GM21619 (cell line): ENCODE measurements at regions not wholly inside any gene's neighbourhood (a gene's known extent, or its start where the extent isn't known, plus 50 kb on each side); places are given as distances from the start of the nearest gene placed in this dataset.

ENCODE experiments used
- ATAC-seq: cut with Tn5 transposase; IDR thresholded peaks from one replicate; pipeline ENCODE4 v1.9.1; 2021; ENCODE audit not compliant: unreplicated experiment

DNA sequence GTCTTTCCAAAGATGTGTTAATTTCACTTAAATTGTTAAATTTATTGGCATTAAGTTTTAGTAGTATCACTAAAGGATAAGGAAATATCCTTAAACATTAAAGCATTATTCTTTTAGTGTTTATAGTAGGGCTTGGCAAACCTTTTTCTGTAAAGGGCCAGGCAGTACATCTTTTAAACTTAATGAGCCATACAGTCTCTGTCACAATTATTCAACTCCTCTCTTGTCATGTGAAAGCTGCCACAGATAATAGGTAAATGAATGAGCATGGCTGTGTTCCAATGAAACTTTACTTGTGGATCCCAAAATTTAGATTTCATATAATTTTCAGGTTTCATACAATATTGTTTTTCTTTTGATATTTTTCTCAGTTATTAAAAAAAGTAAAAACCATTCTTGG, 268.2 kb upstream of the C11orf87 start:
- ATAC-seq: no peak

DNA sequence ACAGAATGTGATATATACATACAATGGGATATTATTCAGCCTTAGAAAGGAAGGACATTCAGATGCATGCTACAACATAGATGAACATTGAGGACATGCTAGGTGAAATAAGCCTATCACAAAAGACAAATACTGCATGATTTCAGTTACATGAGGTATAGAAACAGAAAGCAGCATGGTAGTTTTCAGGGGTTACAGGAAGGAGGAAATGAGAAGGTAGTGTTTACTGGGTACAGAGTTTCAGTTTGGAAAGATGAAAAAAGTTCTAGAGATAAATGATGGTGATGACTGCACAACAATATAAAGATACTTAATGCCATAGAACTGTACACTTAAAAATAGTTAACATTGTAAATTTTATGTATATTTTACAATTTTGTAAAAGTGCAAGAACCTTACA, 266.7 kb upstream of the C11orf87 start:
- peak; percentile 84 for ATAC-seq

DNA sequence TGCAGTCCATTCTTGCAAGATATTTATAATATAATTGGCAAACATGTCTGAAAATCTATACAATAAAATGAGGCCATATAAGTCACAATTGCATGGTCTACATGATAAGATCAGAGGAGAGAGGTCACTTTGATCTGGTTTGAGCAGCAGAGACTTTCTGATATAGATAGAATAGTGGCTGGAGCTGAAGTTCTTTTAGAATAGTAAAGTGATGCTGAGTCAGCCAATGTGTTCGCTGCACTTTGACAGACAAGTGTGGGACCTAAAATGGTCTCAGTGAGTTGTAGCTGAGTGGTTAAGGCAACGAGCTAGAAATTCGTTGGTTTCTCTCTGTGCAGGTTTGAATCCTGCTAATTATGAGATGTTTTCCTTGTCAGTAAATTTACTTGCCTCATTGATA, 257.0 kb upstream of the C11orf87 start:
- no peak for ATAC-seq

DNA sequence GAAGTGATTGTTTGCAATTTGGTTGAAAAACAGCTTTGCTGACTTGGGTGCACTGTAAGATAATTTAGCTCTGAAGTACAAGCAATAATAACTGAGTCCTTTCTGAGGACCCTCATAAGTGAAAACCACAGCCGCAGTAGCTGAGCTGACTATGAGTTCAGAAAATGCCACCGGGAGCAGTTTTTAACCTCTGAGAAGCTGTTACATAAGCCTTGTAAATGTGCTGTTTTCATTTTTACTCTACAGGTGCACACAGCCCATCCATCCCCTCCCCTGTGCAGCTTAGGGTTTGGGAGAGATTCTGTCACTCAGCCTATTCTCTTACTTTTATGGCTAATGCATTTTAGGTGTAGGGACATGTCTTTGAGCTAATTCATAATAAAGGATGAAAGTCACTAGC, 255.5 kb upstream of the C11orf87 start:
- no peak for ATAC-seq

DNA sequence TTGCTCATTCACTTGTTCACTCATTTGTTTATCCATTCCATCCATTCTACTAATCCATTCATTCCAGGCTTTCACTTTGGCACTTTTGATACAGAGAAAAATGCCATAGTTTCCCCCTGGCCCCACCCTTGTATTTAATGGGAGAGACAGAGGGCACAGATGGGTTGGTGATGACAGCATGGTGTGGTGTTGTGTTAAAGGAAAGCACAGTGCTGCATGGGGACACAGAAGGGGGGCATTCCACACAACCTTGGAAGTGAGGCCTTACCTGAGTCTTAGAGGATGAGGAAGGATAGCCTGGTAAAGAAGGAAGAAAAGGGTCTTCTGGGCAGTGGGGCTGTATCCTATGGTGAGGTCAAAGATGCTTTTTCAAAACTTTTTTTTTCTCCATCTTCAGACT, 248.5 kb upstream of the C11orf87 start:
- ATAC-seq: no peak

DNA sequence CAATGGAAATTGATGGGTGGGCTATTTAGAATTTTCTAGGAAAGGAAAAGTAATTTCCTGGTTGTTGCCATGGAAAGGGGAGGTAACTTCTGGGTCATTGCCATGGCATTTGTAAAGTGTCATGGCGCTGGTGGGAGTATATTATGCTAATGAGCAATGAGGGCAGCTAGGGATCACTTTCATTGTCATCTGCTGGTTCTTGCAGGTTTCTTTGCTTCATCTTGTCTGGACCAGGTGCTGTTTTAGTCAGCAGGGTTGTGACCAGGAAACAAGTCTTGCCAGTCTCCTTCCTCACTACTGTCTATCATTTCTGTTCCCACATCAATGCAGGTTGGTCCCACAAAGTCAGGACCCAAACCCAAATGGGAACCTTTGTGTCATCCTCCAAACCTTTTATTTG, 237.6 kb upstream of the C11orf87 start:
- ATAC-seq: no peak

DNA sequence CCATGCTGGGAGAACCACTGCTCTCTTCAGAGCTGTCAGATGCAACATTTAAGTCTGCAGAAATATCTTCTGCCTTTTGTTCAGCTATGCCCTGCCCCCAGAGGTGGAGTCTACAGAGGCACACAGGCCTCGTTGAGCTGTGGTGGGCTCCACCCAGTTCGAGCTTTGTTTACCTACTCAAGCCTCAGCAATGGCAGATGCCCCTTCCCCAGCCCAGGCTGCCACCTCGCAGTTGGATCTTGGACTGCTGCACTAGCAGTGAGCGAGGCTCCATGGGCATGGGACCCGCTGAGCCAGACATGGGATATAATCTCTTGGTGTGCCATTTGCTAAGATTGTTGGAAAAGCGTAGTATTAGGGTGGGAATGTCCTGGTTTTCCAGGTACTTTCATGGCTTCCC, 229.1 kb upstream of the C11orf87 start:
- ATAC-seq: no peak

DNA sequence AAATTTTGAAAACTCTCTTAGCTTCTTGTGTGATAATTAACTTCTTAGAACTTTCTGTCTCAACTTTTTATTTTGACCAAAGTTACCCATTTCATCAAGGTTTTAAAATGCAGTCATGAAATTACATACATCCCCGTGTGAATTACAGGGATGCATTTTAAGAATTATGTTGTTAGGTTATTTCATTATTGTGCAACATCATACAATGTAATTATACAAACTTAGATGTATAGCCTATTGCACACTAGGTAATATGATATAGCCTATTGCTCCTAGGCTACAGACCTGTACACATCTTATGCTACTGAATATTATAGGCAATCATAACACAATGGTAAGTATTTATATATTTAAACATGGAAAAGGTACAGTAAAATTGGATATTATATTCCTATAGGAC, 228.1 kb upstream of the C11orf87 start:
- ATAC-seq: no peak

DNA sequence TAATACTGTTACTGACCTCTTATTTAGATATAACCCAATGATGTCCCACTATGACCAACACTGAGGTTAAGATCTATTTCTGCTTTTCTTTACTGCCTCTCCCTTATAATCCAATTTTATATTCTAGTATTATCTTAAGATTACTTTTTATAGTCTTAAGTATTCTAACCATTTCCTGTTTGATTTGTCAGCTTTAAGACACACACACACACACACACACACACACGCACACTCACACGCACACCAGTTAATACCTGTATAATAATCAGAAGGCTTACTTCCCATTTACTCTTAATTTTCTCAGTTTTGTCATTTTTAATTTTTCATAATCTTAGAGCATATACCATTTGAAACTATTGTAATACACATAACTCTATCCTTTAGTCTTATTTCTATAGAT, 226.0 kb upstream of the C11orf87 start:
- no peak for ATAC-seq

DNA sequence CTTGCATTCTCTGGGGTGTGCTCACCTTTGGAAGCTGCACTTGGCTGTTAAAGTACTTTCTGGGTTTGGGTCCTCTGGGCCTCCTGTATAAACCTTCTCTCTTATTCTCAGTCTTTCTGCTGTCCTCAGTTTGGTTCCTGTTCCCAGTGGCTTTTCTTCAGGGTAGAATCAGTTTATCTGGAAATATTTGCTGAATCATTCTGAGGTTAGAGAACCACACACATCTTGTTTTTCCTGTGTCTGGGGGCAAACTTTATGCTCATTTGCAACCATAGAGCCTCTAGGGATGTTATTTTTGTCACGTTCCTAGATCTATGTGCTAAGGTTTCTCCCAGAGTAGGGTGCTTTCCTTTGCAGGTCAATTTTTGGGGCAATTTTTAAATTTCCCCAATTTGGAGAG, 224.3 kb upstream of the C11orf87 start:
- no peak for ATAC-seq

DNA sequence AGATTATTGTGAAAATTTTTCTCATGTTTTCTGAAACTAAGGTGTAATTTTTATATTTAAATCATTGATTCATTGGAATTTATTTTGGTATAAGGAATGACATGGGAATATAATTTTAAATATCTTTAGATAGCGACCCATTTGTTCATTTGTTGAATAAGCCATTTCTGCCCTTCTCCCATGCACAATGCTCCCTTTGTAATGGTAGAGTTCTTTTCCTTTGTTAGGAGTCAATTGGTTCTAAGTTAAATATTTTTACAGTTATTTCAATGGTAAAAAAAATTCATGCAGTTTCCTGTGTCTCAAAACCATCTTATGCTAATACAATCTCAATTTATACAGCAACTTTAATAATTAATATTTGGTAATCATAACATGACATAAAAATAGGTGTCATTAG, 218.8 kb upstream of the C11orf87 start:
- no peak for ATAC-seq

DNA sequence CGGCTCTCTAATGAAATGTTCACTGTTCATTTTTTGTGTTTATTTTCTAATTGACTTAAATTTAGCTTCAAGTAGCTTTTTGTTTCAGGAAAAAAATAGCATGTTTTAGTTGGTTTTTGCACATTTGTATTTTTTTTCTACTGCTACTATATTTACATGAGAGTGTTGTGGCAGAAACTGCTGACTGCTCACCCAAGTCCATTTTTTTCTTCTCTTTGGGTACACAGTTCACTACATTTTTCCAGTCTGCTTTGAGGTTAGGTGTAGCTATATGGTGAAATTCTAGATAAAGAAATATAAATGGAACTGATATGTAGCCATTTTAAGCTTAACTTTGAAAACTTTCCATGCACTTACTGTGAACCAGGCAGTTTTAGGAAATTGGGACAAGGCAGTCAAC, 216.7 kb upstream of the C11orf87 start:
- no peak for ATAC-seq

DNA sequence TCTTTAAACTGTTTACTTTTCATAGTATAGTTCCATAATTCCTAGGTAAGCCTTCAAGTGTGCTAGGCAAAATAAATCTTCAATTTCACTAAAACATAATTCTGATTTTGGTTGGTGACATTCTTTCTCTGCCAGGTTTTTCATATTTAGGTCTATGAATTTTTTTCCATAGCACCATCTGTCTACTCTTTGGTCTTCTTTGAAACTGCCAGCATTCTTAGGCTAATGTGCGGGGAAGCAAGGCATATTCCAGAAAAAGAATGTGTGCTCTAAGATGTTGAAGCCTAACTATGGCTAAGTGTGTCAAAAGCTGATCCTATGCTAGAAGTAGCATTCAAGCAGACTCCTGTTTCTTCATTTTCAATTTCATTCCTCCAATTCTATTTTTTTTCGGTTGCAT, 213.9 kb upstream of the C11orf87 start:
- ATAC-seq: no peak

DNA sequence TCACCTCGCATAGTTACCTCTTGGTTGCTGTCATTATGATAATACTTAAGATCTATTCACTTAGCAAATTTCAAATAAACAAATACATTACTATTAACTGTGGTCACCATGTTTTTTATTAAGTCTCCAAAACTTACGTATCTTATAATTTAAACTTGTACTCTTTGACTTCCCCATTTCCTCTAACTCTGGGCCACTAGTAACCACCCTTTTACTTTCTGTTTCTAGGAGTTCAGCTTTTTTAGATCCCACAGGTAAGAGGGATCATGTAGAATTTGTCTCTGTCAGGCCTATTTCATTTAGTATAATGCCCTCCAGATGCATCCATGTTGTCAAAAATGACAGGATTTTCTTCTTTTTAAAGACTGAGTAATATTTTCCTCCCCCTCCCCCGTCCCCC, 212.4 kb upstream of the C11orf87 start:
- no peak for ATAC-seq

DNA sequence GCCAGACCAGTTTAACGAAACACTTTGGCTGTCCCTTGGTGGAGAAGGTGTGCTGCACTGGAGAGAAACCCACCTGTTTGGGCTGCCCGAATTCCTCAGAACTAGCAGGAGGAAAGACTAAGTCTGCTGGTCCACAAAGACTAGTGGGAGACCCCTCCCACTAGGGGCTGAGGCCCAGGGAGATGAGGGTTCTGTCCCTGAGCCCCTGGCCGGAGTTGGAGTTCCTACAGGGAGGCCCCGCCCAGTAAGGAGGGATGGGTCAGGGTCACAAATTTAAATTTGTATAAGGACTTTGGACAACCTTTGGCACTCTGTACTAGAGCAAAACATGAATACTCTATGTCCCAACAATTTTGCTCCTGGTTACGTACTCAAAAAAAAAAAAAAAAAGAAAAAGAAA, 200.8 kb upstream of the C11orf87 start:
- ATAC-seq: no peak

DNA sequence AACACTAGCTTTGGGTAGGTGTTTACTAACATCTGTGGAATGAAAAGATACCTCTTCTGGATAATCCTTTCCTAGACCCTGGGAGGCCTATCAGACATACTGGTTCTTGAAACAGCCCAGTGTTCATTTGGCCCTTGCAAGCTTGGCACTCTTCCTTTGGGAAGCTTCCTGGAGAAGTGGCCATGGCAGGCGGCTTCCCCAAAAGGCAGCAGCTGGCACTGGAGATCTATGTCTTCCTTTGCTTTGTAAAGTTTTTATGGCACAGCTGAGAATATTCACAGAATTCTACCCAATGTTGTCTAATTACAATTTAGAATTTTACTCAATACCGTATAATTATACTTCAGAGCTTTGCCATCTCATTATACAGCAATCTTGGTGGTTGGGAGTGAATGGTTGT, 199.2 kb upstream of the C11orf87 start:
- no peak for ATAC-seq

DNA sequence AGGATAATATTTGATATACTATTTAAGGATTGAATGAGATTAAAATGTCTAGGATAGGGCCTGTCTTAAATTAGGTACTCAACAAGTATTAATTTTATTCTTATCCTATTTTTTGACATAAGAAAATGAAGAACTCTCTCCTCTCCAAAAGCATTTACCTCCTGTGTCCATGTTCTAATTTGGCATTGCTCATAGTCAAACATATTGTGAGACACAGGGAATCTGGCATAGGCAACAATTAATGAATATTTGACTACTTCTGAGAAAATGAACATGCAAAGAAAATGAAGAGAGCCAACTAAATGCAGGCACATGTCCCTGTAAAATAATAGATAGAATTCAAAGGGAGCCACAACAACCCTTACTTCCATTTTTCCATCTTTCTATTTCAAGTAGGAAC, 198.5 kb upstream of the C11orf87 start:
- ATAC-seq: no peak

DNA sequence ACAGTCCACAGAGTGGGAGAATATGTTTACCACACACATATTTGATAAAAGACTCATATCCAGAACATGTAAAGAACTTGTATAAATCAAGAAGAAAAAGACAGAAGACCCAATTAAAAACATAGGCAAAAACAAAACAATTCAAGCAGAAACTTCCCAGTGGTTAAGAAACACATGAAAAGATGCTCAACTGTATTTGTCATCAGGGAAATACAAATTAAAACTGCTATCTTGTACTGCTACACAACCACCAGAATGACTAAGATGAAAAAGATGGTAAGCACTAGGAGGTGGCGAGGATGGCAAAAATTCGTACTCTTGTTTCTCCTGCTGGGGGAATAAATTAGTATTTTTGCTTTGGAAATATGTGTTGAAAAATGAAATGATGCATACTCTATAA, 192.3 kb upstream of the C11orf87 start:
- ATAC-seq: no peak

DNA sequence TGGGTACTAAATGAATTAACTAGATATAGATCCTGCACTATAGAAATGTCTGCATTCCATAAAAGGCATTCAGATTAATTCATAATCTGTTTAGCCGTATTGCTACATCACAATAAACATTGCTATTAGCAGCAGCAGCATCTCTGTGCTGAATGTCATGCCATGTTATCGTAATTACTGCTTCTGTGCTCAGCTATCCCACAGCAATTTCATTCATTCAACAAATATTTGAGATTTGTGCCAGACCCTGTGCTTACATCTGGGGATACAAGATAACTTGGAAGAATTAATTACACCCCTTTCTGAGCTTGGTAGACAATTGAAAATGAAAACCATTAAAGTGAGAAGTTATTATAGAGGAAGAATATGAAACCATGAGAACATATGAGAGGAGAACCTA, 185.8 kb upstream of the C11orf87 start:
- ATAC-seq: no peak

DNA sequence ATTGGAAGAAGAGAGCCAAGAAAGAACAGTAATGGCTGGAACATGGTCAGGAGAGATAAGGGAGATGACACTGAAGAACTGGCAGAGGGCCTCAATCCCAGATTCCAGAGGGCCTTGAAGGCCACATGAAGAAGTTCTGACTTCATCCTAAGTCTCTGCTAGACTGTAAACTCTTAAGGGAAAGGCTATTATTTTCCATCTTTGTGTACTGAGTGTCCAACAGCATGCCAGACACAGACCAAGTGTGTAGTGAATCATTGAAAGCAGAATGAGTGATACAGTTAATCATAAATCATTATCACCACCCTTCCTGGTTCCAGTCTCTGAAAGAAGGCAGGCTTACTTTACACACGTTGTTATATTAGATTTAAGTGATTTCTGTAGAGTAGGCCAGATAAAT, 185.3 kb upstream of the C11orf87 start:
- no peak for ATAC-seq

DNA sequence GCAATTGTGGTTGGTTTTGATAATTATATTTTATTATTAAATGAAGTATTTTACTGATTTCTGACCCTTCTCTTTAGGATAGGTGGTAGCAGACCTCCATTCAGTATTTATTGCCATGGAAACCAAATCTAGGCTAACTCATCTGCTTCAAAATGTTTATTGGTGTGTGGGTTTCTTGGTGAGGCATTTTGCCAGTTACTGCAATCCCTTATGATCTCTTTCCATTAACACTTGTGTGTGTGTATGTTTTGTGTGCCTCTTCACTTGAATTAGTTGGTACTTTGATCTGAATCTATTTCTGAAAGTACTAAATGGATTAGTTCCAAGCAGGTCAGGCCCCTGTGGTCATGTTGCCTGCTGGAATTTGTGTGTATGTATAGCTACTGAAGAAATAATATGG, 184.4 kb upstream of the C11orf87 start:
- ATAC-seq: no peak

DNA sequence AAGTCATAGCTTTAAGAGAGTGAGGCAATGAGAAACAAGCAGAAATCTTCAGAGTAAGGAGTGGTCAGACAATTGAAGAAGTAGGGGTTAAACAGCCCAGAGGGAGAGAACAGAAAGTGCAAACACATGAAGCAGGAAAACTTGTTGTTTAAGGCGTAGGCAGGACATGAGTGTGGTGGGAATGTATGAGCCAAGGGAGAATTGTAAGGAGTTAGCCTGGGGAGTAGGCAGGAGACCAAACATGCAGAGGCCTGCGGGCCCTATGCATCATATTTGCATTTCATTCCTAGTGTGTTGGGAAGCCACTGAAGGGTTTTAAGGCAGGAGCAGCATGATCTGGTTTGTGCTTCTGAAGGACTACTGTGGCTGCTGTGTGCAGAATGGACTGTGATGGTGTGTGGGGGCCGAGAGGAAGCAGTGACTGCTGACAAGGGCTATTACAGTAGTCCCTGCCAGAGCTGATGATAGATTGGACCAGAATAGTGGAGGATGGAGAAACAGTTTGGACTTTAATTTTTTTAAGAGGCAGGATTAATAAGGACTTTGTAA, 179.9 kb upstream of the C11orf87 start:
- no peak for ATAC-seq

DNA sequence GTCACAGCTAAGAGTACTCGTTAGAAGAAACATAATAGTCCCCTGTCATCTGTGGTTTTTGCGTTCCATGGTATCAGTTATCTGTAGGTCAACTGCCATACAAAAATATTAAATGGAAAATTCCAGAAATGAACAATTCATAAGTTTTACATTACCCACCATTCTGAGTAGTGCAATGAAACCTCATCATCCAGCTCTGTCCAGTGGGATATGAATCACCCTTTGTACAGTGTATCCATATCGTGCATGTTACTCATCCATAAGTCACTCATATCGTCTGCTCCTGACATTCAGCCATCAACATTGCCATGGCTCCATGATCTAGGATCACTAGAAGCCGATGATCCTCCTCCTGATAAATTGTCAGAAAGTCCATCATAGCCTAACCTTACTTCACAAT, 174.9 kb upstream of the C11orf87 start:
- no peak for ATAC-seq

DNA sequence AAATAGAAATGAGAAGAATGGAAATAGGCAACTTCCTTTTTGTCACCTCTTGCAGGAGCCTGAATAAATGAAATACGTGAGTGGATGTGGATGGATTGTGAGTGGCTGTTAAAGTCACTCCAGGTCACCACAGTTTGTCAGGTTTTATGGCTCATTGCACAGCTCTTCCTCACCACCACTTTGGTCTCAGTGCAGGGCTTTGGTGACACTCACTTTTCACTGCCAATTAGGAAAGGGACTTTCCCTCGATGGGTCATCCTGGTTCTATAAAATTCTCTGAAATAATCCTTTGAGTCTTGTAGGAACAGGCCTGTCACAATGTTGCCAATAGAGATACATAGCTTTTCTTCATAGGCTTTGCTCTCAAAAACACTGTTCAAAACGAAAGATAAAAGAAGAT, 172.4 kb upstream of the C11orf87 start:
- no peak for ATAC-seq
